ENCODE measurements at regions not wholly inside any gene's neighbourhood (a gene's known extent, or its start where the extent isn't known, plus 50 kb on each side); places are given as distances from the start of the nearest gene placed in this dataset.
"Not testable (repeated sequence)": the region's sequence is repeated elsewhere in the genome, so short reads cannot be mapped to it uniquely, and the experiment has no call there.

- DNase-seq, result no peak
Observed at GRCh38 chr2:122683018-122683417, 927.6 kb downstream of the TSN start.

- no peak for DNase-seq
Observed at GRCh38 chr2:122692400-122693083, 937.1 kb downstream of the TSN start.

GRCh38 chr2:122697415-122697814 is 942.0 kb downstream of the TSN start:
- DNase-seq, result no peak

GRCh38 chr2:122703676-122704075 is 948.2 kb downstream of the TSN start:
- DNase-seq, result no peak

GRCh38 chr2:122704109-122704563 is 948.7 kb downstream of the TSN start:
- DNase-seq, result no peak

- DNase-seq, result no peak
Observed at GRCh38 chr2:122705746-122706145, 950.3 kb downstream of the TSN start.

- no peak for DNase-seq
Observed at GRCh38 chr2:122706757-122707223, 951.3 kb downstream of the TSN start.

- no peak for DNase-seq
Observed at GRCh38 chr2:122707224-122707824, 951.9 kb downstream of the TSN start.

GRCh38 chr2:122710049-122710448 is 954.6 kb downstream of the TSN start:
- no peak for DNase-seq

GRCh38 chr2:122713800-122714199 is 958.3 kb downstream of the TSN start:
- DNase-seq, result no peak

- DNase-seq, result not testable (repeated sequence)
Observed at GRCh38 chr2:122720822-122721221, 965.4 kb downstream of the TSN start.

GRCh38 chr2:122734766-122735424 is 979.4 kb downstream of the TSN start:
- DNase-seq, result no peak

- peak; percentile 74 for DNase-seq
Observed at GRCh38 chr2:122736279-122736678, 980.8 kb downstream of the TSN start.

- DNase-seq, result no peak
Observed at GRCh38 chr2:122737429-122738077, 982.1 kb downstream of the TSN start.

GRCh38 chr2:122739732-122740593 is 984.5 kb downstream of the TSN start:
- no peak for DNase-seq

GRCh38 chr2:122740594-122740948 is 985.1 kb downstream of the TSN start:
- DNase-seq, result no peak

- DNase-seq, result no peak
Observed at GRCh38 chr2:122741403-122741802, 986.0 kb downstream of the TSN start.

GRCh38 chr2:122743021-122743675 is 987.7 kb downstream of the TSN start:
- DNase-seq, result no peak

GRCh38 chr2:122745603-122746002 is 990.2 kb downstream of the TSN start:
- DNase-seq, result no peak

GRCh38 chr2:122747670-122748069 is 992.2 kb downstream of the TSN start:
- no peak for DNase-seq

- no peak for DNase-seq
Observed at GRCh38 chr2:122748552-122749011, 993.1 kb downstream of the TSN start.

GRCh38 chr2:122749405-122749804 is 994.0 kb downstream of the TSN start:
- DNase-seq, result no peak

All from NCI-H187 treated with DMSO at 0.1 percent for 48 hours (cell line).